Hematopoietic multipotent progenitor cell treated with erythropoietin and hydrocortisone succinate and interleukin-3 and kit ligand, for 17 days (in vitro differentiated cells): ENCODE measurements at regions not wholly inside any gene's neighbourhood (a gene's known extent, or its start where the extent isn't known, plus 50 kb on each side); places are given as distances from the start of the nearest gene placed in this dataset.
"Not testable (repeated sequence)": the region's sequence is repeated elsewhere in the genome, so short reads cannot be mapped to it uniquely, and the experiment has no call there.

Experiments used
- DNase-seq: peaks from one replicate; pipeline ENCODE4 v3.0.0-alpha.2; 2015; ENCODE audit warnings: low spot score

GRCh38 chr10:120048391-120048790, 155.9 kb downstream of the SEC23IP start:
- no peak for DNase-seq

GRCh38 chr10:120051671-120052070, 159.1 kb downstream of the SEC23IP start:
- no peak for DNase-seq

GRCh38 chr10:120052964-120053702, 160.6 kb downstream of the SEC23IP start:
- DNase-seq: no peak

GRCh38 chr10:120059790-120060189, 167.3 kb downstream of the SEC23IP start:
- not testable (repeated sequence) for DNase-seq

GRCh38 chr10:120067427-120067826, 174.9 kb downstream of the SEC23IP start:
- DNase-seq: no peak

- DNase-seq: no peak
These were observed 177.2 kb downstream of the SEC23IP start for GRCh38 chr10:120069700-120070099.

- DNase-seq: no peak
These were observed 182.8 kb downstream of the SEC23IP start for GRCh38 chr10:120075349-120075748.

- DNase-seq: no peak
These were observed 184.6 kb downstream of the SEC23IP start for GRCh38 chr10:120076996-120077706.

- DNase-seq: no peak
These were observed 185.4 kb downstream of the SEC23IP start for GRCh38 chr10:120077707-120078492.

GRCh38 chr10:120085096-120085796, 192.7 kb downstream of the SEC23IP start:
- no peak for DNase-seq

- DNase-seq: no peak
These were observed 193.5 kb downstream of the SEC23IP start for GRCh38 chr10:120086066-120086465.

- no peak for DNase-seq
These were observed 194.6 kb downstream of the SEC23IP start for GRCh38 chr10:120087109-120087508.

GRCh38 chr10:120095875-120096274, 203.3 kb downstream of the SEC23IP start:
- no peak for DNase-seq

GRCh38 chr10:120097766-120098165, 205.2 kb downstream of the SEC23IP start:
- DNase-seq: no peak

- DNase-seq: no peak
These were observed 205.9 kb downstream of the SEC23IP start for GRCh38 chr10:120098232-120098930.

GRCh38 chr10:120103738-120104560, 211.4 kb downstream of the SEC23IP start:
- DNase-seq: no peak

GRCh38 chr10:120105001-120105400, 212.5 kb downstream of the SEC23IP start:
- no peak for DNase-seq

GRCh38 chr10:120105492-120105891, 213.0 kb downstream of the SEC23IP start:
- DNase-seq: no peak

- DNase-seq: no peak
These were observed 216.4 kb downstream of the SEC23IP start for GRCh38 chr10:120108916-120109315.

GRCh38 chr10:120109725-120110124, 217.2 kb downstream of the SEC23IP start:
- DNase-seq: not testable (repeated sequence)

- DNase-seq: no peak
These were observed 217.7 kb downstream of the SEC23IP start for GRCh38 chr10:120110196-120110595.
